ENCODE measurements at regions not wholly inside any gene's neighbourhood (a gene's known extent, or its start where the extent isn't known, plus 50 kb on each side); places are given as distances from the start of the nearest gene placed in this dataset.
"Not testable (repeated sequence)": the region's sequence is repeated elsewhere in the genome, so short reads cannot be mapped to it uniquely, and the experiment has no call there.

DNA sequence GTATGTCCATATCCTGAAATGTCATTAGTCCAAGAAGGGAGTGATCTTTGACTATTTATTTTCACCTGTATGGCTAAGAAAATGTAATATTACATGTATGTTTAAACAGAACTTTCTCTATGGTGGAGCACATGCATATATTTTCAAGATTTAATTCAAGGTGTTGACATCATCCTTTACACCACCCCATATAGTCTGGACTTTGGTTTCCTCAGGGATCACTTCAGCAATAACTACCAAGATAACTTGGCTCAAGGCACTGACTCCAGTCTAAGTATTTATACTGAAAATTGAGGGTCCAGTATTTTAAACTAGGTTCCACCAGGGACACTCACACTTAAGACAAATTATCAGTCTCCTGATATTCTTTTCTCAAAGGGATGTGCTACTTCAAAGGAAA is 660.6 kb downstream of the EFNB2 start:
- no peak for DNase-seq (ENCODE audit: low read depth, low spot score)

DNA sequence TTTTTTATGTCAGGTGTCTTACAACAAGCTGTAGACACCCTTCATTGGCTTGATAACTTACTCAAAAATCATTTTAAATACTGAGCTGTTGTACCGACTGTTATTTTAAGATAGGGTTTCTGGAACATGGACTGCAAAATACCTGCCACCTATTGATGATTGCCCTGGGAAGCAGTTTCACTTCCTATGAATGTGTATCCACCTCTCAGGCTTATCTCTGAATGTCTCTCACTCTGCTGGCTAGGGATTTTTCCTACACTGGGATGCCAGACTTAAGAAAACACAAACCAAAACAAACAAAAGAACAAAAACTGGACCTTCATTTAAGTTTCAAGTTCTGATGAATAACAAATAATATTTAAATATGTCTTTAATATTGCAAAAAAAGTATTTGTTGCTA is 663.7 kb downstream of the EFNB2 start:
- no peak for DNase-seq (ENCODE audit: low read depth, low spot score)

- no peak for DNase-seq (ENCODE audit: low read depth, low spot score)
These were observed 664.1 kb downstream of the EFNB2 start for GRCh38 chr13:105871326-105871725.

DNA sequence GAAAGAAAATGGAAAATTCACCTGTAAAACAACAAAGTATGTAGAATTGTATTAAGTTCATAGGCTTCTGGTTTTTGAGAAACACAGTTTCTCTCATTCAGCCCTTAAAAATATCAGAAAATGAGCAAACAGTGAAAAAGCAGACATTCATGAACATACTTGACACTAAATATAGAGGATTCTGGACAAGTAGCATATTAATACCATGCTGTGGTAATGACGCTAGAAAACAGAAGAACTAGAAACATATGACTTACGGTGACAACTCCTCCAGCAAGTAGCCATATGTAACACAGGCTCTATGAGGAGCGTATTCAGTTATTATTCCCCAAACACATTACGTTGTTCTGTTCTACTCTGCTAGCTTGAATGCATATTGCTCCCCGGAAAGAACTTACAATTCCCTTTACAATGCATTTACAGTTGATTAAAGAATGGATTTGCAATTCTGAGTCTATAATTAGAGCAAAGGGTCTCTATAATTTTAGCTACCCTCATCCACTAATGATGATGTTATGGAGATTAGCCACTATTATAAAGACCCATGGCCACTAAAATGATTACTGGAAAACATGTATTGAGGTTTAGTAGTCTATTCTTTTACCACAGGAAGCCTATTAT is 672.1 kb downstream of the EFNB2 start:
- no peak for DNase-seq (ENCODE audit: low read depth, low spot score)

DNA sequence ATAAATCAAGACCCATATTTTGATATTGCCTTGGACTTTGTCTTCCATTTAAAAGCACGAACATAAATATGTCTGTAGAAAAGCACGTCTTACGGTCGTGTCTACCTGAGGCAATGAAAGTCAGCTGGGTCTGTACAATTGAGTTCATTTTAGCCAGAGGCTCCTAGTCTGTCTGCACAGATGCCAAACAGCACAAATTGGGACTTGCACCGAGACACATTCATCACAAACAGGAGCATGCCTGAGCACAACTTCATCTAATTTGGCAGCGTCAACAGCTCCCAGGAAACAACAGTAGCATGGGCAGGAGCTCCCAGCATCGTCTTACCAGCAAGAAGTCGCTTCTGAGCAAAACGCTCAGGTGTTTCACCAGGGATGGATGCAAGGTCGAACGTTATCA is 687.0 kb downstream of the EFNB2 start:
- DNase-seq (ENCODE audit: low read depth, low spot score), result peak; percentile 32

GRCh38 chr13:105847527-105848291 is 687.8 kb downstream of the EFNB2 start:
- DNase-seq (ENCODE audit: low read depth, low spot score), result peak; percentile 48

- no peak for DNase-seq (ENCODE audit: low read depth, low spot score)
These were observed 688.5 kb downstream of the EFNB2 start for GRCh38 chr13:105846923-105847322.

- no peak for DNase-seq (ENCODE audit: low read depth, low spot score)
These were observed 694.2 kb downstream of the EFNB2 start for GRCh38 chr13:105841286-105841685.

DNA sequence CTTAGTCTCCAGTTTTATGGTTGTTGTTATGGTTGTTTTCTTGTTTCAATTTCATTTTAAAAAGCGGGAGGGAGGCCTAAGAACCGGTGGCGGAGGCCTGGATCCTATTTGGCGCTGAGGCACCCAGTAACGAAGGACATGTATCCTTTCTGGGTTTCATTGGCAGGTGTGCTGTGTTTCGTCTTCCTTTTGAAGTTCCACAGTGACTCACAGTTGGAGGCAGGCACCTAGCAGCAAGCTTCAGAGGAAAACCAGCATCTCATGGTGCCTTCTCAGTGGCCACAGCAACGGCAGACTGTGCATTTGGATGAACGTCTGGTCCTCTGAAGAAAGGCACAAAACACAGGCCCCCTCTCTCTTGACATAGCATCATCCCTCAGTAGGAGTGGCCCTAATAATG is 697.2 kb downstream of the EFNB2 start:
- DNase-seq (ENCODE audit: low read depth, low spot score), result no peak

DNA sequence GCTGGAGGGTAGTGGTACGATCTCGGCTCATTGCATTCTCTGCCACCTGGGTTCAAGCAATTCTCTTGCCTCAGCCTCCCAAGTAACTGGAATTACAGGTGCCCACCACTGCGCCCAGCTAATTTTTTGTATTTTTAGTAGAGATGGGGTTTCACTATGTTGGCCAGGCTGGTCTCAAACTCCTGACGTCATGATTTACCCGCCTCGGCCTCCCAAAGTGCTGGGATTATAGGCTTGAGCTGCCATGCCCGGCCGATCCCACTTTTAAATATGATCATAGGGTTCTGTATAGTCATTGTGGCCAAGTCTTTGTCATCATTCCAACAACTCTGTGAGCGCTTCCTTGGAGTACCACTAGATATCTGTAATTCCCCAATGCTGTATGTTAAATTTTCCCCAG is 698.2 kb downstream of the EFNB2 start:
- DNase-seq (ENCODE audit: low read depth, low spot score), result not testable (repeated sequence)

DNA sequence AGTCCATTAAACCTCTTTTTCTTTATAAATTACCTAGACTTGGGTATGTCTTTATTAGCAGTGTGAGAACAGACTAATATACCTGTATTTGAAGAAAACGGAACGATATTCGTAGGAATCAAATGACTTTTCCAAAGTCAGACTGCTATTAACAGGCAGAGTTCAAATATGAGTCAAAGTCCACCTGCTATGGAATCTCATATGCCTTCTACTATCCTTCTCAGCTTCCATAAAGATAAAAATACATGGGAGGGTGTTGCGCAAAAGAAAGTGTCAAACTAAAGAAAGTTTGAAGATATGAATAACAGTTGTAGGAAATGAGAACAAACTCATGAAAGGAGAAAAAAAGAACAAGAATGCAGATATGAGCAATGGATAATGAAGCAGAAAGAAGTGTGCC is 704.6 kb downstream of the EFNB2 start:
- no peak for DNase-seq (ENCODE audit: low read depth, low spot score)

- DNase-seq (ENCODE audit: low read depth, low spot score), result no peak
These were observed 708.2 kb downstream of the EFNB2 start for GRCh38 chr13:105827111-105827809.

DNA sequence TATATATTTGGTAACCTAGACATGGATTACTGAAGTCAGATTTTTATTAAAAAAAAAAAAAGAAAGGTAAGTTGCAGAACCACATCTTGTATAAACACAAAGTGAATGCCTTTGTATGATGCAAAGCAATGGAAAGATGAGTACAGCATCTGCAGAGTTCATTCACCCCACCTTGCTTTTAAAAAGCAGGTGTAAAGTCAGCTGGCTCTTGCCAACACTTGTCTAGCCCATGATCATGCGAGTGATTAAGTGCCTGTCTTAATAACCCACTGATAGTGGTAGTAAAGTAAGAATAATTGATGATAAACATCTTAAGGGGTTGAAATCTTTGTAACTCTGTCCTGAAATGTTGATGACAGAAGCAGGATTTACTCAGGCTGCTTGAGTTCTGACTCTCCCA is 710.4 kb downstream of the EFNB2 start:
- DNase-seq (ENCODE audit: low read depth, low spot score), result no peak

- no peak for DNase-seq (ENCODE audit: low read depth, low spot score)
These were observed 714.1 kb downstream of the EFNB2 start for GRCh38 chr13:105821337-105821736.

GRCh38 chr13:105820415-105820814 is 715.0 kb downstream of the EFNB2 start:
- DNase-seq (ENCODE audit: low read depth, low spot score), result no peak

DNA sequence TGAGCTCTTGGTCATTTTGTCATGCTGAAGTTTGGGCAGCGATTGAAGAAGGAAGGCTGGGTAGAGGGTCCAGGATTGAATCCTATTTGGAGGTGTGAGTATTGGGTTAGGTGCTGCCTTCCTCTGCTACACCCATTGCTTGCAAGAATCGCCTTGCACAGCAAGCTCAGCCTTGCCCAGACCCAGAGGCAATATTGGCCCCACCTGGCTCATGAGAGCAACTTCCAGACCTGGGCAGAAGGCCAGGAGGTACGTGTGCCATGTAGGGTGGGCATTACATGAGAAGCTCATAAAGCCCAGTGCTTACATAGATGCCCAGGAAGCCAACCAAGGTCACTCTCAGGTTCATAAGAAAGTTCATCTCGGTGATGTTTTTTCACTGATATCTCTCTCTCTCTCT is 718.0 kb downstream of the EFNB2 start:
- DNase-seq (ENCODE audit: low read depth, low spot score), result no peak

DNA sequence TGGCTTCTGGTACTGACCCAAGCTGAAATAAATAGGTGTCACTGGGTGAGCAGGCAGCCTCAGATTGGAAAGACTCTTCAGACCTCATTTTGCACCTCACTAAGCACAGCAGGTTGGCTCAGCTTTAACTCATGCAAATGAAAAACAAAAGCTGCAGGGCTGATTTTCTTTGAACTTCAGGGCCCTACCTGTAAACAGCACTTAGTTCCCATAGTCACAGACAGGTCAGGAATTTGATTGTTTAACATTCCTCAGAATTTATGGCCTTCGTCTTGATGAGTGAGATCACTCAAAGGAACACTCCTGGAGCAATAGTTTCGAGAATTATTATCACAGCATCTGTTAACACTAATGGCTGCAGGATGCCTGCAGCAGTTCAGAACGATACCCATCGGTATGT is 718.5 kb downstream of the EFNB2 start:
- peak; percentile 3 for DNase-seq (ENCODE audit: low read depth, low spot score)

GRCh38 chr13:105814902-105815250 is 720.6 kb downstream of the EFNB2 start:
- DNase-seq (ENCODE audit: low read depth, low spot score), result no peak

- peak; percentile 20 for DNase-seq (ENCODE audit: low read depth, low spot score)
These were observed 721.1 kb downstream of the EFNB2 start for GRCh38 chr13:105814219-105814901.

GRCh38 chr13:105806628-105806920 is 728.9 kb downstream of the EFNB2 start:
- DNase-seq (ENCODE audit: low read depth, low spot score), result peak; percentile 20

- no peak for DNase-seq (ENCODE audit: low read depth, low spot score)
These were observed 729.4 kb downstream of the EFNB2 start for GRCh38 chr13:105805892-105806627.
